ENCODE measurements at regions not wholly inside any gene's neighbourhood (a gene's known extent, or its start where the extent isn't known, plus 50 kb on each side); places are given as distances from the start of the nearest gene placed in this dataset.

DNA sequence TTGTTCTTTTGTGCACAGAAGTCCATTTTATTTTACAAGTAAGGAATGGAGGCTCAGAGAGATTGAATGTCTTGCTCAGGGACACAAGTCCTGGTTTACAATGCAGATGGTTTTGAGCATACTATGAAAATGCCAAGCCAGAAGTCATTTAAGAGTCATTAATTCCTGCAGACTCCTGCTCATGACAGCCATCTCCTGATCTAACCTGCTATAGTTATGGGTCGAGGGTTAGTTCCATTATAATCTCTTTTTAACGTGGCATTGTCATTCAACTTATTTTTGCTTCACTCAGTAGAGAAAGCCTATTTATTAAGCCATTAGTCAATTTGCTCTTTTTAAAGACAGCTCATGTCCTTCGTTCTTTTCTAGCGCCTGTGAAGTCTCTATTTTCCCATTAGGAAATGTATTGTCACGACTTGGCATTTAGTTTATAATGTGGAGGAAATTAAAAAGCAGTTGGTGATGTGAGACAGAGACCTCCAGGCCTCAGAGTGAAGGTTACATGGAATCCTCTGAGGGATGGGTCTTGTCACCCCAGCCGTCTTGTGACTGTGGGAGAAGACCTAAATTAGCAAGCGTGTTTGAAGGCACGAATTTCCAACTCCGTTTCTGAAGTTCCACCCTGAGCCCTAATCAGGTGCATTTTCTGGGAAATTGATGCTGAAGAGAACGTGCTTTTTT is 84.1 kb downstream of the ACTBL2 start (continued):
- TF ChIP-seq, protein P1, sequence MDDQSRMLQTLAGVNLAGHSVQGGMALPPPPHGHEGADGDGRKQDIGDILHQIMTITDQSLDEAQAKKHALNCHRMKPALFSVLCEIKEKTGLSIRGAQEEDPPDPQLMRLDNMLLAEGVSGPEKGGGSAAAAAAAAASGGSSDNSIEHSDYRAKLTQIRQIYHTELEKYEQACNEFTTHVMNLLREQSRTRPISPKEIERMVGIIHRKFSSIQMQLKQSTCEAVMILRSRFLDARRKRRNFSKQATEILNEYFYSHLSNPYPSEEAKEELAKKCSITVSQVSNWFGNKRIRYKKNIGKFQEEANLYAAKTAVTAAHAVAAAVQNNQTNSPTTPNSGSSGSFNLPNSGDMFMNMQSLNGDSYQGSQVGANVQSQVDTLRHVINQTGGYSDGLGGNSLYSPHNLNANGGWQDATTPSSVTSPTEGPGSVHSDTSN (IDR thresholded peaks at IDR 0.05) = no peak
- TF ChIP-seq POLR2A (IDR thresholded peaks at IDR 0.05; ENCODE audit: low read length) (no peak), GATA3 (IDR thresholded peaks at IDR 0.05; ENCODE audit: borderline replicate concordance) (no peak)

- no peaks in the 10 kb centered on the region for H3K4me1 ChIP-seq
- no peak overlapping the region for H3K4me3 ChIP-seq
- ChIA-PET CTCF (interaction anchor here (1.4 kb wide), 1 partner anchor 13 kb away, joined by 3 read pairs; no protein-coding TSS in a partner anchor), POLR2A (no interaction called here)
- no peak for ATAC-seq
- H3K4me2 ChIP-seq = no peak overlapping the region
- H3K27ac ChIP-seq = no peak overlapping the region
- WGBS (ENCODE audit: missing lambda C conversion rate) = 52% methylated on average over 3 of the region's 3 CpGs
- no peak for TF ChIP-seq EHF (CRISPR knock-in tag; IDR thresholded peaks at IDR 0.05)
- TF ChIP-seq, protein P2, sequence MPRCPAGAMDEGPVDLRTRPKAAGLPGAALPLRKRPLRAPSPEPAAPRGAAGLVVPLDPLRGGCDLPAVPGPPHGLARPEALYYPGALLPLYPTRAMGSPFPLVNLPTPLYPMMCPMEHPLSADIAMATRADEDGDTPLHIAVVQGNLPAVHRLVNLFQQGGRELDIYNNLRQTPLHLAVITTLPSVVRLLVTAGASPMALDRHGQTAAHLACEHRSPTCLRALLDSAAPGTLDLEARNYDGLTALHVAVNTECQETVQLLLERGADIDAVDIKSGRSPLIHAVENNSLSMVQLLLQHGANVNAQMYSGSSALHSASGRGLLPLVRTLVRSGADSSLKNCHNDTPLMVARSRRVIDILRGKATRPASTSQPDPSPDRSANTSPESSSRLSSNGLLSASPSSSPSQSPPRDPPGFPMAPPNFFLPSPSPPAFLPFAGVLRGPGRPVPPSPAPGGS (IDR thresholded peaks at IDR 0.05) = no peak
- no peak for TF ChIP-seq BHLHE40 (IDR thresholded peaks at IDR 0.05; ENCODE audit: low read depth, low read length)
- no peak for TF ChIP-seq SMC3 (IDR thresholded peaks at IDR 0.05)
- no peak for TF ChIP-seq TFCP2L1 (CRISPR knock-in tag; IDR thresholded peaks at IDR 0.05)
- no peak for TF ChIP-seq HOXA7 (CRISPR knock-in tag; IDR thresholded peaks at IDR 0.05)
- TF ChIP-seq, protein P3, sequence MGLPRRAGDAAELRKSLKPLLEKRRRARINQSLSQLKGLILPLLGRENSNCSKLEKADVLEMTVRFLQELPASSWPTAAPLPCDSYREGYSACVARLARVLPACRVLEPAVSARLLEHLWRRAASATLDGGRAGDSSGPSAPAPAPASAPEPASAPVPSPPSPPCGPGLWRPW (IDR thresholded peaks at IDR 0.05) = no peak
- no peak for TF ChIP-seq ZC3H11A (IDR thresholded peaks at IDR 0.05)
- no peak for TF ChIP-seq MAX (IDR thresholded peaks at IDR 0.05)
- TF ChIP-seq CHD2 (IDR thresholded peaks at IDR 0.05; ENCODE audit: low read length, partially characterized antibody) = no peak
- no peak for TF ChIP-seq SREBF2 (IDR thresholded peaks at IDR 0.05)
- no peak for TF ChIP-seq RAD21 (conservative IDR thresholded peaks at IDR 0.05 in 1 of 2, IDR thresholded peaks at IDR 0.05 in 1 of 2)
- no peak for TF ChIP-seq CHD4 (IDR thresholded peaks at IDR 0.05; ENCODE audit: borderline replicate concordance)
- TF ChIP-seq ESRRA (IDR thresholded peaks at IDR 0.05; ENCODE audit: borderline replicate concordance, low read length) = no peak
- TF ChIP-seq RFX5 (IDR thresholded peaks at IDR 0.05) = no peak
- TF ChIP-seq ZFP36 (IDR thresholded peaks at IDR 0.05; ENCODE audit: borderline replicate concordance, partially characterized antibody) = no peak
- TF ChIP-seq RARB (CRISPR knock-in tag; IDR thresholded peaks at IDR 0.05) = no peak
- no peak for TF ChIP-seq JUN (IDR thresholded peaks at IDR 0.05)
- no peak for TF ChIP-seq ZNF302 (CRISPR knock-in tag; IDR thresholded peaks at IDR 0.05)
- H3K9me3 ChIP-seq = no peaks in the 10 kb centered on the region
- DNase-seq (ENCODE audit: low read depth in 1 of 2, low spot score in 1 of 2) = no peak
- no peak for FAIRE-seq
These were observed 85.9 kb downstream of the ACTBL2 start for GRCh38 chr5:57396701-57397100.

GRCh38 chr5:57394421-57395210 is 88.0 kb downstream of the ACTBL2 start:
- 83% methylated on average over 5 of the region's 5 CpGs for WGBS (ENCODE audit: missing lambda C conversion rate)
- no peak for DNase-seq (ENCODE audit: low read depth in 1 of 2, low spot score in 1 of 2)
- Histone ChIP-seq H3K9me3 (no peaks in the 10 kb centered on the region), H3K4me2 (no peak overlapping the region), H3K27ac (no peak overlapping the region), H3K4me1 (no peaks in the 10 kb centered on the region), H3K4me3 (no peak overlapping the region)
- CTCF ChIA-PET = no interaction called here
- POLR2A ChIA-PET = no interaction called here
- no peak for ATAC-seq
- no peak for FAIRE-seq
- TF ChIP-seq MAZ (IDR thresholded peaks at IDR 0.05; ENCODE audit: borderline replicate concordance, low read depth, low read length) = no peak
- no peak for TF ChIP-seq EP300 (IDR thresholded peaks at IDR 0.05)
- TF ChIP-seq TP53 (CRISPR knock-in tag; IDR thresholded peaks at IDR 0.05) = no peak
- TF ChIP-seq, protein P4, sequence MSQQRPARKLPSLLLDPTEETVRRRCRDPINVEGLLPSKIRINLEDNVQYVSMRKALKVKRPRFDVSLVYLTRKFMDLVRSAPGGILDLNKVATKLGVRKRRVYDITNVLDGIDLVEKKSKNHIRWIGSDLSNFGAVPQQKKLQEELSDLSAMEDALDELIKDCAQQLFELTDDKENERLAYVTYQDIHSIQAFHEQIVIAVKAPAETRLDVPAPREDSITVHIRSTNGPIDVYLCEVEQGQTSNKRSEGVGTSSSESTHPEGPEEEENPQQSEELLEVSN (IDR thresholded peaks at IDR 0.05; ENCODE audit: borderline replicate concordance, low read depth) = no peak
- TF ChIP-seq, protein P5, sequence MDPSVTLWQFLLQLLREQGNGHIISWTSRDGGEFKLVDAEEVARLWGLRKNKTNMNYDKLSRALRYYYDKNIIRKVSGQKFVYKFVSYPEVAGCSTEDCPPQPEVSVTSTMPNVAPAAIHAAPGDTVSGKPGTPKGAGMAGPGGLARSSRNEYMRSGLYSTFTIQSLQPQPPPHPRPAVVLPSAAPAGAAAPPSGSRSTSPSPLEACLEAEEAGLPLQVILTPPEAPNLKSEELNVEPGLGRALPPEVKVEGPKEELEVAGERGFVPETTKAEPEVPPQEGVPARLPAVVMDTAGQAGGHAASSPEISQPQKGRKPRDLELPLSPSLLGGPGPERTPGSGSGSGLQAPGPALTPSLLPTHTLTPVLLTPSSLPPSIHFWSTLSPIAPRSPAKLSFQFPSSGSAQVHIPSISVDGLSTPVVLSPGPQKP (IDR thresholded peaks at IDR 0.05; ENCODE audit: low read depth, low read length) = no peak
- TF ChIP-seq ZFP36 (IDR thresholded peaks at IDR 0.05; ENCODE audit: borderline replicate concordance, partially characterized antibody) = no peak
- TF ChIP-seq USF2 (IDR thresholded peaks at IDR 0.05) = no peak
- TF ChIP-seq, protein P1 (IDR thresholded peaks at IDR 0.05) = no peak
- TF ChIP-seq MAX (IDR thresholded peaks at IDR 0.05) = no peak
- no peak for TF ChIP-seq NPAS2 (CRISPR knock-in tag; IDR thresholded peaks at IDR 0.05; ENCODE audit: borderline replicate concordance)
